NOMO-1 treated with dmso at 0.1 percent for 144 hours (cell line): ENCODE measurements at regions not wholly inside any gene's neighbourhood (a gene's known extent, or its start where the extent isn't known, plus 50 kb on each side); places are given as distances from the start of the nearest gene placed in this dataset.

Source experiments
- DNase-seq: peaks from one replicate; lab custom pipeline; 2025; ENCODE audit not compliant: unreplicated experiment; lab: John Stamatoyannopoulos, UW

DNA sequence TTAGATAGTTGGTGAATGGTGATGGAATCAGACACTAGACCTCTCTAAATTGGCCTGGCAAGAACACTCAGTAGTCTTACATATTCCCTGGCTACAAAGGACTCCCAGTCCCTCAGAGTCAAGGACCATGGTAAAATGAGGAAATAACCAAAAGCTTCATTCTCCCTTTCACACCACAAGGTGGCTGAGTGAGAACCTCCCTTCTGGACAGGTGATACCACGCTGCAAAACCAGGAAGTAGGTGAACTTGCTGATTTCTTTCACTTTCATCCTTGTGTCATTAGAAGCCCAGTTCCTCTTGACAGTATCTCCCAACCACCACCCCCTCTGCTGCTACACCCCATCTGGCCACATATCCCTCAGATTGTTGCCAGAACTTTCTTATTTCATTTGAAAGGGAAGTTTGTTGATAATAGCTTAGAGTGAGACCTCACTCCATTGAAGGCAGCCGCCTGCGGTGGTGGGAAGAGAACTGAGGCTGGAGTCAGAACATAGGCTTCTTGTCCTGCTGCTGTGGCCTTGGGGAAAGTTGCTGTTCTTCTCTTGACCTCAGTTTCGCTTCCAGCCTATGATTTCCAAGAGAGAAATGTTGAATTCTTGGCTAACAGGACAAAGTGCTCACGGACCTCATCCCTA, 290.6 kb upstream of the CCL2 start:
- DNase-seq, result peak; percentile 75

DNA sequence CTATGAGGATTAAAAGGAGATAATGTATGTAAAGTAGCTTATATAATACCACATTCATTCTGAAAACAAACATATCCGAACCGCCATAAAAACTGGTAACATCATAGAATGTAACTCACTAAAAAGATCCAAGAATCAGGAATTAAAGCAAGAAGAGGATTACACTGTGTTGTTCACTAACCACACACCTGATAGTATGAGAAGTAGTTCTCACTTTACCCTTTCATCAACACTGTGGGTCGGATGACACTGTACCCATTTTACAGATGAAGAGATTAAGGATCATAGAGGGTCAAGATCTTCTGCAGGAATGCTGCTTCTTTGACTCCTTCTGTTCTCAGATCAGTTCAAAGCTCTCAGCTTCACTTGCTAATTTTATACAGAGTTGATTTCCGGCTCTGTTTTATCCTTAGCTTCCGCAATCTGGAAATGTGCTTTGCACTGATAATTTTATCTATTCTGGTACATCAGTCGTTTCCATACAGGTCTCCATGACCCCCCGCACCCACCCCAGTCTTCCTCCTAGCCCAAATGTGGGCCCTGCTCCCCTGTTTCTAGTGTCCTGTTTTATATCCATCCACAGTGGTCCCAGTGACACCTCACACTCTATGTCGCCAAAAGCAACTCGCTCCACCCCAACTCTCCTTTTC, 288.6 kb upstream of the CCL2 start:
- no peak for DNase-seq

DNA sequence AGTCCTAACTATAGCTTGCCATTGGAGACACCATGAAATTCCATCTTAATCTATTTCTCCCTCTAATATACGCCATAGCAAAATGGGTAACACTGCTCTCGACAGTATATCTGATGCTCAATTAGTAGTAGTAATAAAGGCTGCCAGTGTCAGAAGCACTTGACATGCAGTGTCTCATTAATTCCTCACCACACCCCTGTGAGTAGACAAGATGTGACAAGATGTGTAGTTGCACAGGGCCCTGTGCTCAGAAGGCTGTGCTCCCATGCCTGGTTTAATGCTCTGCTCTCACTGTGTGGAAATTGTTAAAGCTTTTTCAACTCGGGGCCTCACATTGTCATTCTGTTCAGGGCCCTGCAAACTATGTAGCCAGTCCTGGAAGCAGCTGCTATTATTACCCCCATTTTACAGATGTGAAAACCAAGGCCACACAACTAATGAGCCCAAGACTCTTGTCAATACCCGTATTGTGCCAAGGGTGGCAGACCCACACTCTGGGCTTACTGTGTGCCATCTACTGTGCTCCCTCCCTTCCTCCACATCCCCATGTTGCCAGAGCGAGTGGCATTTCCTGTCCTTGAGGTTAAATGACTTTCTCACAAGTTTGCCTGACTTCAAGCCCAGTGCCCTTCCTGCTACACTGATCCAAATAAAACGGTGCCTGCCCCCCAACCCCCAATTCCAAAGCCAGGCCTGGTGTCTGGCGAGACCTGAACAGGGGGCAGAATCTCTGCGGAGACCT, 287.3 kb upstream of the CCL2 start:
- no peak for DNase-seq

DNA sequence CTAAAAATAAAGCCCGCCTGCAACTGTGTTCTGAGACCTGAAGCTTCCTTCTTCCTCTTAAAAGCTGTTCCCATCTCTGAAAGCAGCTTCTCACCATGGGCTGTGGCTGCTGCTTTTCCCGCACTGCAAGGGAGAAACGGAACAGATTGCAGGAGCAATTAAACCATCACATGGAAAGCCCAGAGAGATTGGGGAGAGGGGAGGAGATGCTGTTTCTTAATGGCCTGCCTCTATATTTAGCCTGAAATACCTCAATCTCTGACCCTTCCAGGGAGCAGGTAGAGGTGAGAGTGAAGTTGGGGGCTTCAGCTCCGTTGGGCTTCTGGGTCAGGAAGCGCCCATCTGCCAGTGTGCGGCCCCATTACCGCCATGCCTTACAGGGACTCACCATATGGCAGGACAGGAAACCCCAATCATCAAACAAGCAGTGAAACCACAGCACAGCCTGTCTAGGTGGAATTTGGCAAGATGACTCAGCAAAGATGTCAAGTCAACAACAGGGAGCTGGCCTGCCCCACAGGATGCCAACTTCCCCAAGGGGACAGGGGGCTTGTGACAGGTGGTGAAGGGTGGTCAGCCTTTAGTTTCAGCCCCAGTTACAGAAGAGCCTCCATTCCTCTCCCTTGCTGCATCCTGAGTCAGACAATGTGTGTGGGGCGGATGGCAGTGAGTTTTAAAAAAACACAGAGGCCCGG, 286.6 kb upstream of the CCL2 start:
- DNase-seq, result no peak

DNA sequence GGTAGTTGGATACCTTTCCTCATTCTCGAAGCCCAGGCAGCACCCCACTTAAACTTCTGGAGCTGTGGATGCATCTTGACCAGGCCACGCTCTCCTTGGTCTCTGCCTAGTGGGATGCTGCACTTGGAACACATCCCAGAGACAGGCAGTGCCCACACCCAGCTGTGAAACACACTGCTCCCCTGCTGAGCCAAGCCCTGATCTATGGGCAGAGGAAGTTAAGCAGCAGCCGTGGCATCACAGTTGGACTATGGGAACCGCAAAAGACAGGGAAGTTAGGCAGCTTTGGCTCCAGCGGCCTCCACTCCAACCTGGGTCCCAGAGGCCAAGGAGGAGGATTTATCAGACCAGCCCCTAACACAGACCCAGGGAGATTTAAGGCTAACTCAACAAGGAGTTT, 284.8 kb upstream of the CCL2 start:
- DNase-seq, result no peak

DNA sequence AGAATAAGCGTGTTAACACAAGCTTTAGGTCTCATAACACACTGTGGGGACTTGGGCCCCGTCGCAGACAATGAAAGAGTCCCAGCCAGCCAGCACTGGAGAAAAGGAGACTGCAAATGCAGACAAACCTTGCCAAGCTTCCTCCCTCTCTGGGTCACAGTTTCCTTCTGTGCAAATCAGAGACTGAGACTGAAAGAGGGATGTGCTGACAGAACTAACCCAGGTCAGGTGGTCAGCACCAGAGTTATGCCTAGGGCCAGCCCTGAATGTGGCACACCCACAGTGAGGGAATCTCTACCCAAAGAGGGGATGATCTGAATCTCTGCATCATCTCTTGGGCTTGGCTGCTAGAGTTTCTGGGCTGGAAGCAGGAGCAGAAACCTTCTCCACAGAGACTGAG, 282.3 kb upstream of the CCL2 start:
- DNase-seq, result no peak

DNA sequence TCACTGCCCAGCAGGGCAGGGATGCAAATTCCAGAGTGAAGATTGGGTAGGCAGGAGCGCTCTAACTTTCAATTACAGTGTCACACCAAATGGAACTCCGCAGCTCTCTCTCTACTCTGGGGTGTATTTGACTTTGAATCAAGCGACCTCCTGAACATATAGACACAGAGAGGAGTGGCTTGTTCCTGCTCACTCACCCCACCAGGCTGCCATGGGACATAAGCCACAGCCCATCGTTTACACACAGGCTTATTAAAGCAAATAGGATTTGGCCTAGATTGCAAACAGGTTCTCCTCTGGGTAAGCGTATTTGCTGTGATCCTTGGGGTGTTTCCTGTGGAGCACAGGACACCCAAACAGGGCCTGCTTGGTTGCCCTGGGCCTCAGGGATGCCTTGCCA, 281.6 kb upstream of the CCL2 start:
- DNase-seq, result no peak

DNA sequence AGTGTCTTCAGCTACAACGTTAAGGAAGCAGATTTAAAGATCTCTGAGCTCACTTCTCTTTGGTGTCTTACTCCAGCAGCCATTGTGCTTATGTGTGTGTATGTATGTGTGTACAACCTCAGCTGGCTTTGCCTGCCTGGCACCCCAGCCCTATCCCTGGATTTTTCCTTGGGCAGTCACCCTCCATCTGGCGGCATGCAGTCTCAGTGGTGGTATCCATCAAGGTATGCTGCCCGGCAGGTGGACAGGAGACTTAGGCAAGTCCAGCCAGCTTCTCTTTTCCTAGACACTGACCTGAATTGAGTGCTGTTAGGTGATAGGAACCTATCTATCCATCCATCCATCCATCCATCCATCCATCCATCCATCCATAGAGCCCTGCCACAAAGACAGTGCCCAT, 280.8 kb upstream of the CCL2 start:
- no peak for DNase-seq

DNA sequence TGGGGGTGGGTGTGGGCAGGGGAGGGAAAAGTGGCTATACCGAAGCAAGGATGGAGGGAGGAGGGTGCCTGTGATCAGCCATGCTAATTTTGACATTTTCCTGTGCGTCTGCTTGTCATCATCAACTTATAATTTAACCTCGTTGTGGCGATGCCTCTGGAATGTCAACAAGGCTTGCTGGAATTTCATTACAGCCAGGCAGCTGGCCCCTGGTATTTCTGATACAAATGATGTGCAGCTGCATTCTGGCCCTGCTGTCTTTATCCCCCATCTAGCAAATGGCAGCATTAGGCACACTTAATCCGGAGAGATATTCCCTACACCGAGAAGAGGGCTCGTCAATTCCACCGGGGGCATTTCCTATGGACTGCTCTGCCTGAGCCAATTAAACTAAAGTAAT, 278.3 kb upstream of the CCL2 start:
- no peak for DNase-seq

DNA sequence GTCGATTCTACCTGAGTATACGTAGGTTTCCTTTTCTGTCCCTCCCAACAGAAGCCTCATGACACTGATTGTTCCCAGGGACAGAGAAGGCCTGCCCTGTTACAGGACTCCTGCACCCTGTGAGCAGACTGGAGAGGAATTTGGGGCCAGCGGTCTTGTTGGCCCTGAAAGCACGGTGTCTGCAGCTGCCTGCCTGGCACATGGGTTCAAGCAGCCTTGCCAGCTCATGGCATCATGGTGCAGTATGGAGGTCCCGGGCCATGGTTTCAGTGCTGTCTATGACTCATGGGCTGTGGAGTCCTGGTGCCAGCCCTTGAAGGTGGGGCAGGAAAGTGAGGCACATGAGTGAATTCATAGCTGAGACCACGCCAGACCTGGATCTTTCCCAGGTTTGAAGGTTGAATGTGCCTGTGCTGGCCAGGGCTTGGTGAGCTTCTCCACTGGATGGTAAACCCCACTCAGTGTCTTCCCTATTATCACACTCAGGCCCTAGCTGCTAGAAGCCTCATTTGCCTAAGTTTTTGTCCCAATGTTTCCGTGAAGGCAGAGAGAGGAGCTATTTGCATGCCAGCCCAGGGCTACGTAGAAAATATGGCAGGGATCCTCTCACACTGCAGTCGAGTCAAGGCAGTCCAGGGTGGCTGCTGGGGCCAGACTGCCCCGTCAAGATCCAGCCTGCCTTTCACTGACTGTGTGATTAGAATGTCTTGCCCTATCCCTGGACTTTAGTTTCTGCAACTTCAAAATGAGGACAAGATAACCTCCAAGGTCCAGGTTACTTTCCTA, 277.2 kb upstream of the CCL2 start:
- no peak for DNase-seq

DNA sequence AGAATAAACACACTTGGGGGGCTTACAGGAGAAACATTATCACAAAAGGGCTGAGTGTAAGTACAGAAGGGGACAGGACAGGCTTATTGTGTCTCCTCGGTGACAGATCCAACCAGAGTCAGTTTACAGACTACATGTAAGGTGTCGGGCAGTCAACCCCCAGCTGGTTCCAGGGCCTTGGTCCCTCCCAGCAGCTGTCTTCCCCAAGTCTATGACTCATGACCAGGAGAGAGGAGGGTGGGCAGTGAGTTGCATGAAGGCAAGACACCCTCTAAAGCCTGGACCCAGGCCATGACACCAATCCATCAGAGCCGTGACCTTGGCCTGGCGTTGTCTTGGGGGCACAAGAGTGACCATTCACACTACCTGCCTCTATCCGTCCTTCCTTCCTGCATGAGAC, 276.2 kb upstream of the CCL2 start:
- no peak for DNase-seq

DNA sequence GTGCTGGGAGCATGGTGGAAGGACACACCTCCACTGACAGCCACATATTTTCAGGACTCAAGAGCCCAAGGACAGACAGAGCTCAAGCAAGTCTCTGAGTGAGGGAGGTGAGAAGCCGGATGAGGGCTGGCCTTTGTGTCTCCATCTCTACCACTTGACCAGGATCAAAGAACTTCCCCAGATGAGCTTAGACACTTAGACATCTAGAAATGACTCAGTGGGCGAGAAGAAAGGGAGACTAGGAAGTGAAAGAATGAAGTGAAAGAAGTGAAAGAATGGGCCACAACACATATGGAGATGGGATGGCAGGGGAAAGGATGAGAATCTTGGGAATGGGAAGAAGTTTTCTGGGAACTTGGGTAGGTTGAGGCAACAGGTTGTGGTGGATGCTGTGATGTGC, 274.9 kb upstream of the CCL2 start:
- DNase-seq, result no peak

DNA sequence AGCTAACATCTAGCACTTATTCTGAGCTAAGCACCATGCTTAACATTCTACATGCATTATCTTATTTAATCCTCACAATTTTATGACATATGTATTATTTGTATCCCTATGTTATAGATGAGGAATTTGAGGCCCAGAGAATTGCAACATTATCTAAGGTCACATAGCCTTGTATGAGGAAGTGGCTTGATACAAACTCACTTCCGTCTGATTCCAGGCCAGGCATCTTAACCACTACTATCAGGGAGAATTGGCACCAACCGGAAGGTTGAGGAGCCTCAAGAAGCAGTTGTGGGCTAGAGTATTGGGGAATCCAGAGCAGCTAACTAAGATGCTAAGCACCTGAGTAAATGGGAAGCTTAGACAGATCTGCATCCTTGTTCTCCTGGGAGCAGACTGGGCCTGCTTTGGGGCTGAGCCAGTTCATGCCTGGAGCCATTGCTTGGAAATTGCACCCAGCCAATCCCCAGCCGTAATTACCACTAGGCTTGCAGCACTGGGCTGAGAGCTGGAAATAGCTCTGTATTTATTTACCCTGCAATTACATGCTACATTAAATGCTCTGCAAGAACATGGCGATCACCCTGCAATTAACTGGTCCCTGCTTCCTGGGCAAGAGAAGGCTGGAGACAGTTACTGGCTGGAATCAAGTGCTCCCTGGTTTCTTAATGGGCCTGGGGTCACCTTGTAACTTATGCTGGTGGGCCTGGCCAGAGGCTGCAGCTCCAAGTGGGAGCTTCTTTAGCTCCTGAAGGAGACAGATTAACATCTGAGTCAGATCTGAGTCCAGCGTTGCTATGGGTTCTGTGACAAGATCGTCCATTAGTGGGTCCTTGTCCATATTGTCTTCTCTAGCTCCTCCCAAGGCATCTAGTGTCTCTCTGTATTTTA, 273.1 kb upstream of the CCL2 start:
- DNase-seq, result no peak

DNA sequence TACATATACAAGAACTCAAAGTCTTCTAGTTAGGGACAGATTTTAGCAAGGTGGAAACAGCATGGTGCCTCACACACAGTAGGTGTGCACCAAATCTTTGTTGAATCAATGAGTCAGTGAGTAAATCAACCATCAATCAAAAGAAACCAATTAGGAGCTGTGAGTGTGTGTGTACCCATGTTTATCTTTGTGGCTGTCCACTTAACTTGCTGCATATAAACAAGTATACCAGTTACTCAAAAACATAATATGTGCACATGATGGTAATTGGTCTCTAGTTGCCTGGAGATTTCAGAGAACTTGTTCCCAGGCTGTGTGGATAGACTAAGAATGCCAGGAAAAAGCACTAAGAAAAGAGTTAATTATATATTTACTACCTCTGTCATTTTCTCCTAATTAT, 272.2 kb upstream of the CCL2 start:
- DNase-seq, result no peak

DNA sequence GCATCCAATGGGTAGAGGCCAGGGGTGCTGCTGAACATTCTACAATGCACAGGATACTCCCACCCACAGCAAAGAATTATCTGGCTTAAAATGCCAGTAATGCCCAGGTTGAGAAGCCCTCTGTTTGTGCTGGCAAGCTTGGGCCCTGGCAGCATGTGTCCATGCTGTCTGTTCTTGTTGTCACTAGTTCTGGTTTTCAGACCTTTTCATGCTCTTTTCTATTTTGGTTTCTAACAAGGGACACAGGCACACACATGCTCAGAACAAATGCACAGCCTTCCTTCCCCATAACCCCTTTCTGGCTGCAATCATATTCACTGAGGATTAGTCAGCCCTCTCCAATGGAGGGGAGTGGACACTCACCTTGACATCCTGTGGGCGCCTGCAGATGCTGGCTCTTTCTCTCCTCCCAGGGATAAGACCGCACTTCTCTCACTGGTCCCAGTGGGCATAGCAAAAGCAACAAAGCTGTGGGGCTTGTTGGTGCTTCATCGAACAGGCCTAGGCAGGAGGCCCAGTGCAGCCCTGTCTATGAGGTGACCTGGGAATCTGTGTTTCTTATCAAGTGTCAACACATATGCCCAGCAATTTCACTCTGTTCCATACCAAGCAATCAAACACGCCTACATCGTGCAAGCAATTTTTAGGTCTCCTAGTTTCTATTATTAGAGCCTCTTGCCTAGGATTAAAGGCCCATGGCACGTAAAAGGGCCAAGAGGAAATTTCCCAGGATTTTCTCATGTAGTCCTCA, 271.1 kb upstream of the CCL2 start:
- DNase-seq, result no peak

DNA sequence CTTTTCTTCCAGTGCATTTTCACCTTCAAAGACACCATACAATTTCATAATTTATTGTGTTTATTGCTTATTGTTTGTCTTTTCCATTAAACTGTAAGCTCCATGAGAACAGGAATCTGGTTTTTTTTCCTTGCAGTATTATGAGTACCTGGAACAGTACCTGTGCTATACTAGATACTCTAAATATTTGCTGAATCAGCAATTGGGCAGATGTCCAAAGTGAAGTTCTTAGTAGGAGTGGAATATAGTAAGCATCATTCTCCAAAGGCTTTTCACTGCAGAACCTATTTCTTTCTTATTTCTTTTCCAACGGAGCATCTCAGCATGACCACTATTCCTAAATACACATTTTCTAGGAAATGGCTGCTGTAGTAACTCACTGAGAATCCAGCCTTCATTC, 269.0 kb upstream of the CCL2 start:
- DNase-seq, result no peak

DNA sequence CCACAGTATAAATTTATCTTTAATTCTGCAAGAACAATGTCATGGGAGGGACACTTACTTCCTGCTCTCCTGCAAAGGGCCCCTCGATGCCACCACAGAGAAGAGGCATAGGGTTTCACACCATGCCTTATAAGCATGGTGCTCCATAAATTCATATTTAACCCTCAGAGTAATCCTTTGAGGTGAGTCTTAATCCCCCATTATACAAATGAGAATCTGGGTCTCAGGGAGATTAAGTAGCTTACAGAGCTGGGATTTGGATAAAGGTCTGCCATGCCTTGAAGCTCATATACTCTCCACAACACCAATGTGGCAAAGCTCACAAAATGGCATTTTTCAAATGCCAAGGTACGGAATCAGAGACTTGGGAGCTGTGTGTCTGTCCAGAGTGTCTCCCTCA, 268.5 kb upstream of the CCL2 start:
- no peak for DNase-seq

DNA sequence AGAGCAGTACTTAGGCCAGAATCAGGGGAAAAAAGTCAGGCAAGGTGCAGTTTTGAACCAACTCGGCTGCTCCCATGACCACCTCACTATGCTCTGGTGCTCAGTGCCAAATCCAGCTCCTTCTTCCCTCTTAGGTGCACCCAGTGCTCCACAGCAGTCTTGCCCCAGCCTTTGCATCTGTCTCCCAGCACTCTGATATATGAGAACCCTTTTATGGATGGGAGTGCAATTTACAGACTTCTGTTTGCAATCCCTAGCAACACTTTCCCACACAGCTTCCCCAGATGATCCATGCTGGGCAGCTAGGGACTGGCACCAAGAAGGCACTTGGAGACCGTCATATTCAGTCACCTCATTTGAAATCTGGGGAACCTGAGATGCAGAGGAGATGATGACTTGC, 267.9 kb upstream of the CCL2 start:
- DNase-seq, result no peak

DNA sequence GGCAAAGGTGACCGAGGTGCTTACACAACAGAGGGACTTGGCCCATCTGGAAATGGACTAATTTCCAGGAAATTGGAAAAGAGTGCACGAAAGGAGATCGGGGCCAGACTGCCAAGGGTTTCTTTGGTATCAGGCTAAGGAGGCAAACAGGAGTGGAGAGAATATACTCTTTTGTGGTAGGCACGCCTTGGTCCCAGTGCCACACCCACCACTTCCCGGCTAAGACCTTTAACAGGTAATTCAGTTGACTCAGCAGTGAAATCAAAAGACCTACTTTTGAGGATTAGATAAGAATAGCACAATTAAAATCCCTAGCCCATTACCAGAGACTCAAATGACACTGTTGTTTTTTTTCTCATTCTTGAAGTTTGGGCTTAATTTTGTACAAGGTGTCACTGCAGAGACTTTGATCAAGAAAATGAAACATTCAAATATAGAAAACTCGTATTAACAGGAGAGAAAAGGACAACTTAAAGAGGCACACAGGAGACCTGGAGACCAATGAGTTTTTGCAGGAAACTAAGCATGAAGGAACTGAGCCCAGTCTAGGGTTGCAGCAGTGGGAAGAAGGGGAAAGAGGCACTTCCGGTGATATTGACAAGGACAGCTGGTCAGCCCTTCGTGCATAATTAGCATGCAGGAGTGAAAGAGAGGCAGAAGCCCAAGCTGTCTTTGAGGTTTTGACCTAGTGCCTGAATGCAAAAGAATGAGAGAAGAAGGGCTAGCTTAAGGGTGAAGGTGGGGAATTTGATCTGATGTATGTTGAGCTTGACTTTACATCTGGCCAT, 265.5 kb upstream of the CCL2 start:
- no peak for DNase-seq
